Neural progenitor cell (in vitro differentiated cells): ENCODE measurements at regions not wholly inside any gene's neighbourhood (a gene's known extent, or its start where the extent isn't known, plus 50 kb on each side); places are given as distances from the start of the nearest gene placed in this dataset.

Source experiments
- DNase-seq: peaks from one replicate; pipeline ENCODE4 v3.0.0-alpha.2; 2016; ENCODE audit warnings: low spot score
- H2AFZ ChIP-seq: fragments of 200-600 bp; sonication (generic); replicated peaks from 2 replicates; pipeline ENCODE4 v1.6.1; 2016; ENCODE audit warnings: antibody characterized with exemption
- H3F3A ChIP-seq: fragments of 200-600 bp; sonication (generic); 2 replicates; pipeline ENCODE4 v1.6.1; 2016; ENCODE audit warnings: antibody characterized with exemption, low read depth
- H3K27ac ChIP-seq: fragments of 200-600 bp; sonication (generic); 2 replicates; pipeline ENCODE4 v1.5.1; 2016; ENCODE audit warnings: mild to moderate bottlenecking
- H3K27me3 ChIP-seq: fragments of 200-600 bp; sonication (generic); 2 replicates; pipeline ENCODE4 v1.6.1; 2016; ENCODE audit warnings: mild to moderate bottlenecking, moderate library complexity
- H3K36me3 ChIP-seq: fragments of 200-600 bp; sonication (generic); 2 replicates; pipeline ENCODE4 v1.5.1; 2016
- H3K4me1 ChIP-seq: fragments of 200-600 bp; sonication (generic); 2 replicates; pipeline ENCODE4 v1.6.1; 2016; ENCODE audit warnings: mixed run types
- H3K4me2 ChIP-seq: fragments of 200-600 bp; sonication (generic); 2 replicates; pipeline ENCODE4 v1.6.1; 2016
- H3K4me3 ChIP-seq: fragments of 200-600 bp; sonication (generic); 2 replicates; pipeline ENCODE4 v1.5.1; 2016
- H3K79me2 ChIP-seq: fragments of 200-600 bp; sonication (generic); 2 replicates; pipeline ENCODE4 v1.6.1; 2016; ENCODE audit warnings: low read depth
- H3K9ac ChIP-seq: fragments of 200-600 bp; sonication (generic); 2 replicates; pipeline ENCODE4 v1.6.1; 2016
- H3K9me3 ChIP-seq: fragments of 200-600 bp; sonication (generic); 2 replicates; pipeline ENCODE4 v1.5.1; 2016; ENCODE audit warnings: low read depth
- H4K20me1 ChIP-seq: fragments of 200-600 bp; sonication (generic); 2 replicates; pipeline ENCODE4 v1.6.1; 2016; ENCODE audit warnings: low read depth
- H3K27ac Mint-ChIP-seq: 3 replicates; pipeline ENCODE4 v1.8.0; 2021; ENCODE audit warnings: mixed read lengths
- H3K27me3 Mint-ChIP-seq: 2 replicates; pipeline ENCODE4 v1.8.0; 2022; ENCODE audit warnings: low read depth, mild to moderate bottlenecking, inconsistent platforms, moderate library complexity, mixed read lengths; ENCODE audit not compliant: insufficient read depth
- H3K36me3 Mint-ChIP-seq: 3 replicates; pipeline ENCODE4 v1.8.0; 2021; ENCODE audit warnings: mixed read lengths
- H3K4me1 Mint-ChIP-seq: 3 replicates; pipeline ENCODE4 v1.8.0; 2021; ENCODE audit warnings: mixed read lengths
- H3K4me3 Mint-ChIP-seq: 3 replicates; pipeline ENCODE4 v1.8.0; 2021; ENCODE audit warnings: mild to moderate bottlenecking, moderate library complexity, mixed read lengths
- H3K9me3 Mint-ChIP-seq: 3 replicates; pipeline ENCODE4 v1.8.0; 2020; ENCODE audit warnings: mixed read lengths
- CTCF ChIP-seq: fragments of 200-600 bp; sonication (generic); IDR thresholded peaks from 2 replicates; pipeline ENCODE4 v1.5.1; 2017; ENCODE audit warnings: antibody characterized with exemption, mild to moderate bottlenecking
- EZH2 ChIP-seq: fragments of 200-600 bp; sonication (generic); IDR thresholded peaks from 2 replicates; pipeline ENCODE4 v1.6.1; 2017; ENCODE audit warnings: antibody characterized with exemption, mild to moderate bottlenecking, moderate library complexity
- EZH2phosphoT487 ChIP-seq: fragments of 200-600 bp; sonication (generic); IDR thresholded peaks from 2 replicates; pipeline ENCODE4 v1.6.1; 2017; ENCODE audit warnings: antibody characterized with exemption

- H3K9ac ChIP-seq: no peak overlapping the region
- no peaks in the 10 kb centered on the region for H3F3A ChIP-seq
- H3K79me2 ChIP-seq: no peaks in the 10 kb centered on the region
- Mint-ChIP-seq H3K9me3 (no peaks in the 10 kb centered on the region), H3K27ac (no peak overlapping the region), H3K36me3 (no peaks in the 10 kb centered on the region), H3K4me1 (no peaks in the 10 kb centered on the region), H3K27me3 (no peaks in the 10 kb centered on the region), H3K4me3 (no peak overlapping the region)
- H3K27me3 ChIP-seq: no peaks in the 10 kb centered on the region
- no peak for TF ChIP-seq EZH2phosphoT487
- TF ChIP-seq EZH2: no peak
- no peak for TF ChIP-seq CTCF
- no peak overlapping the region for H3K4me2 ChIP-seq
- DNase-seq: no peak
- no peak overlapping the region for H2AFZ ChIP-seq
- H3K4me3 ChIP-seq: no peak overlapping the region
- H3K9me3 ChIP-seq: no peaks in the 10 kb centered on the region
- H3K27ac ChIP-seq: no peak overlapping the region
- H3K4me1 ChIP-seq: no peaks in the 10 kb centered on the region
- H3K36me3 ChIP-seq: no peaks in the 10 kb centered on the region
- no peaks in the 10 kb centered on the region for H4K20me1 ChIP-seq
These were observed 171.0 kb upstream of the RPS6KA3 start for GRCh38 chrX:20437683-20438082.

- H3K4me3 Mint-ChIP-seq: no peak overlapping the region
- no peak for DNase-seq
- H3K27me3 ChIP-seq: no peaks in the 10 kb centered on the region
- no peak overlapping the region for H3K4me3 ChIP-seq
- H3K79me2 ChIP-seq: no peaks in the 10 kb centered on the region
- H4K20me1 ChIP-seq: no peaks in the 10 kb centered on the region
- no peaks in the 10 kb centered on the region for H3K27me3 Mint-ChIP-seq
- no peak overlapping the region for H2AFZ ChIP-seq
- no peaks in the 10 kb centered on the region for H3K9me3 ChIP-seq
- no peaks in the 10 kb centered on the region for H3K9me3 Mint-ChIP-seq
- no peaks in the 10 kb centered on the region for H3F3A ChIP-seq
- no peak overlapping the region for H3K27ac Mint-ChIP-seq
- H3K4me1 Mint-ChIP-seq: no peaks in the 10 kb centered on the region
- H3K36me3 Mint-ChIP-seq: no peaks in the 10 kb centered on the region
- H3K4me2 ChIP-seq: no peak overlapping the region
- TF ChIP-seq CTCF: no peak
- TF ChIP-seq EZH2: no peak
- no peak for TF ChIP-seq EZH2phosphoT487
- no peak overlapping the region for H3K9ac ChIP-seq
- H3K4me1 ChIP-seq: no peaks in the 10 kb centered on the region
- H3K27ac ChIP-seq: no peak overlapping the region
- H3K36me3 ChIP-seq: no peaks in the 10 kb centered on the region
These were observed 169.2 kb upstream of the RPS6KA3 start for GRCh38 chrX:20435913-20436312.

- no peaks in the 10 kb centered on the region for H3K36me3 ChIP-seq
- TF ChIP-seq CTCF: no peak
- no peak for TF ChIP-seq EZH2phosphoT487
- TF ChIP-seq EZH2: no peak
- Mint-ChIP-seq H3K4me3 (no peak overlapping the region), H3K27ac (no peak overlapping the region), H3K9me3 (no peaks in the 10 kb centered on the region), H3K36me3 (no peaks in the 10 kb centered on the region), H3K4me1 (no peaks in the 10 kb centered on the region), H3K27me3 (no peaks in the 10 kb centered on the region)
- no peaks in the 10 kb centered on the region for H3K4me1 ChIP-seq
- no peaks in the 10 kb centered on the region for H3K79me2 ChIP-seq
- no peak overlapping the region for H2AFZ ChIP-seq
- H3K4me3 ChIP-seq: no peak overlapping the region
- no peak overlapping the region for H3K9ac ChIP-seq
- H3F3A ChIP-seq: no peaks in the 10 kb centered on the region
- no peaks in the 10 kb centered on the region for H4K20me1 ChIP-seq
- H3K4me2 ChIP-seq: no peak overlapping the region
- H3K9me3 ChIP-seq: no peaks in the 10 kb centered on the region
- no peak for DNase-seq
- H3K27me3 ChIP-seq: no peaks in the 10 kb centered on the region
- no peak overlapping the region for H3K27ac ChIP-seq
These were observed 168.3 kb upstream of the RPS6KA3 start for GRCh38 chrX:20434986-20435385.

GRCh38 chrX:20433388-20433775, 166.7 kb upstream of the RPS6KA3 start:
- Mint-ChIP-seq H3K9me3 (no peaks in the 10 kb centered on the region), H3K4me3 (no peak overlapping the region), H3K27ac (no peak overlapping the region), H3K4me1 (no peaks in the 10 kb centered on the region), H3K36me3 (no peaks in the 10 kb centered on the region), H3K27me3 (peaks cover 2% of the 10 kb centered on the region)
- H3K79me2 ChIP-seq: no peaks in the 10 kb centered on the region
- H3K4me2 ChIP-seq: no peak overlapping the region
- H3K27me3 ChIP-seq: no peaks in the 10 kb centered on the region
- no peaks in the 10 kb centered on the region for H3K4me1 ChIP-seq
- H3K27ac ChIP-seq: no peak overlapping the region
- H3K9me3 ChIP-seq: no peaks in the 10 kb centered on the region
- no peak overlapping the region for H3K4me3 ChIP-seq
- DNase-seq: no peak
- no peak overlapping the region for H3K9ac ChIP-seq
- no peak for TF ChIP-seq CTCF
- TF ChIP-seq EZH2: no peak
- H4K20me1 ChIP-seq: no peaks in the 10 kb centered on the region
- no peaks in the 10 kb centered on the region for H3F3A ChIP-seq
- no peak overlapping the region for H2AFZ ChIP-seq
- H3K36me3 ChIP-seq: no peaks in the 10 kb centered on the region
